ENCODE measurements at regions not wholly inside any gene's neighbourhood (a gene's known extent, or its start where the extent isn't known, plus 50 kb on each side); places are given as distances from the start of the nearest gene placed in this dataset.

- no peak overlapping the region for H2AFZ ChIP-seq (ENCODE audit: low read depth, low read length)
- no peak overlapping the region for H3K27ac ChIP-seq (ENCODE audit: insufficient read depth, low read depth, low read length)
- no peaks in the 10 kb centered on the region for H3K79me2 ChIP-seq (ENCODE audit: control insufficient read depth, insufficient read depth, low read length)
- DNase-seq (ENCODE audit: low read depth, low spot score) (no peak), FAIRE-seq (no peak)
- H3K9me1 ChIP-seq (replicated peaks; ENCODE audit: control insufficient read depth, extremely low read depth, insufficient read depth, low read length): no peaks in the 10 kb centered on the region
- H3K4me1 ChIP-seq (ENCODE audit: control insufficient read depth, extremely low read depth, insufficient read depth, low read length): no peaks in the 10 kb centered on the region
- no peaks in the 10 kb centered on the region for H3K36me3 ChIP-seq (ENCODE audit: control insufficient read depth in 2 of 2, extremely low read depth in 1 of 2, insufficient read depth in 2 of 2, low read length in 2 of 2)
- no peaks in the 10 kb centered on the region for H4K20me1 ChIP-seq (replicated peaks; ENCODE audit: control insufficient read depth, extremely low read depth, insufficient read depth, low read length)
- H3K4me2 ChIP-seq (ENCODE audit: insufficient read depth, low read length): no peak overlapping the region
- H3K9me3 ChIP-seq (replicated peaks; ENCODE audit: control insufficient read depth, insufficient read depth, low read length): no peaks in the 10 kb centered on the region
- intact Hi-C loops (cut with micrococcal nuclease): no loop called here
- dilution Hi-C loops (cut with MboI; ENCODE audit: extremely low pct_ligation_motif_present, low sequenced_read_pairs): no loop called here
- H3K9ac ChIP-seq (replicated peaks; ENCODE audit: extremely low read depth, insufficient read depth, low read length): no peak overlapping the region
- H3K27me3 ChIP-seq (ENCODE audit: control insufficient read depth in 2 of 2, insufficient read depth in 2 of 2, low read length in 2 of 2): no peaks in the 10 kb centered on the region
- CTCF ChIA-PET: no interaction called here
- no peak overlapping the region for H3K4me3 ChIP-seq (replicated peaks in 1 of 3; ENCODE audit: insufficient read depth in 1 of 3, low read depth in 1 of 3, low read length in 3 of 3)
- POLR2A ChIA-PET: no interaction called here
- BruUV-seq (replicated peaks): no TSS peak
- no peak for TF ChIP-seq POLR2AphosphoS5 (IDR thresholded peaks at IDR 0.05; ENCODE audit: insufficient read depth, low read depth, low read length)
- no peak for TF ChIP-seq CTCF (IDR thresholded peaks at IDR 0.05; ENCODE audit: extremely low read depth in 1 of 2, insufficient read depth in 1 of 2, low read depth in 1 of 2, low read length in 2 of 2)
- no peak for TF ChIP-seq MAX (IDR thresholded peaks at IDR 0.05; ENCODE audit: insufficient read depth, insufficient read length)
- no peak for TF ChIP-seq MYC (IDR thresholded peaks at IDR 0.05; ENCODE audit: low read depth, low read length)
- TF ChIP-seq JUN (IDR thresholded peaks at IDR 0.05; ENCODE audit: borderline replicate concordance, insufficient read depth, insufficient read length, low read depth): no peak
- no peak for TF ChIP-seq FOS (IDR thresholded peaks at IDR 0.05; ENCODE audit: borderline replicate concordance, insufficient read depth, low read length)
- no peak for TF ChIP-seq POLR2A (IDR thresholded peaks at IDR 0.05; ENCODE audit: low read depth, low read length)
- TF ChIP-seq GATA2 (IDR thresholded peaks at IDR 0.05; ENCODE audit: insufficient read depth, insufficient read length, low read depth, low read length): no peak
- no peak for TF ChIP-seq EZH2 (IDR thresholded peaks at IDR 0.05; ENCODE audit: borderline replicate concordance, low read depth, low read length, severe bottlenecking)
Measured at GRCh38 chr9:73573235-73573634, 421.6 kb downstream of the ANXA1 start.

Measured in endothelial cell of umbilical vein (primary cell).